Liver (tissue), 8 donors: ENCODE measurements at regions not wholly inside any gene's neighbourhood (a gene's known extent, or its start where the extent isn't known, plus 50 kb on each side); places are given as distances from the start of the nearest gene placed in this dataset.

Experiments
- DNase-seq: peaks from one replicate; pipeline ENCODE4 v3.0.0-alpha.2; 2017; ENCODE audit warnings: low spot score
- H3K27ac ChIP-seq, 2 donors: one replicate each; pipeline ENCODE4 v1.7.0; 2013; ENCODE audit warnings: inconsistent platforms in 2 of 2, low read length in 2 of 2, control low read depth in 1 of 2, low read depth in 1 of 2, mild to moderate bottlenecking in 1 of 2
- H3K27me3 ChIP-seq, 4 donors: one replicate each; pipeline versions ENCODE4 v1.6.1 to v1.7.0; 2013; ENCODE audit warnings: low read length in 3 of 4, inconsistent platforms in 1 of 4, mild to moderate bottlenecking in 1 of 4, moderate library complexity in 1 of 4; ENCODE audit not compliant: control insufficient read depth in 4 of 4, insufficient read depth in 4 of 4
- H3K36me3 ChIP-seq, 4 donors: one replicate each; pipeline versions ENCODE4 v1.6.1 to v1.7.0; 2013; ENCODE audit warnings: low read length in 3 of 4, mild to moderate bottlenecking in 3 of 4, low read depth in 1 of 4, moderate library complexity in 1 of 4; ENCODE audit not compliant: control insufficient read depth in 4 of 4, insufficient read depth in 3 of 4
- H3K4me1 ChIP-seq, 4 donors: one replicate each; pipeline versions ENCODE4 v1.6.1 to v1.7.0; 2013; ENCODE audit warnings: low read length in 3 of 4, mild to moderate bottlenecking in 3 of 4, moderate library complexity in 1 of 4; ENCODE audit not compliant: control insufficient read depth in 4 of 4, insufficient read depth in 4 of 4
- H3K4me3 ChIP-seq, 3 donors: one replicate each; pipeline versions ENCODE4 v1.6.1 to v1.7.0; 2013; ENCODE audit warnings: low read length in 3 of 3, control low read depth in 1 of 3, low read depth in 1 of 3, mild to moderate bottlenecking in 1 of 3
- H3K9ac ChIP-seq, 2 donors: one replicate each; pipeline ENCODE4 v1.7.0; 2013; ENCODE audit warnings: low read length in 2 of 2, mild to moderate bottlenecking in 2 of 2, moderate library complexity in 2 of 2, control low read depth in 1 of 2, low read depth in 1 of 2
- H3K9me3 ChIP-seq, 4 donors: one replicate each; pipeline versions ENCODE4 v1.6.1 to v1.7.0; 2013; ENCODE audit warnings: low read length in 3 of 4; ENCODE audit not compliant: control insufficient read depth in 4 of 4
- EGR1 ChIP-seq, 2 donors: IDR thresholded peaks; 2 replicates each; pipeline ENCODE4 v1.6.1; 2016 to 2018; ENCODE audit warnings: antibody characterized with exemption in 2 of 2, low read depth in 2 of 2
- FOXA1 ChIP-seq: IDR thresholded peaks from 2 replicates; pipeline ENCODE4 v1.6.1; 2016; ENCODE audit warnings: antibody characterized with exemption
- FOXA2 ChIP-seq: IDR thresholded peaks from 2 replicates; pipeline ENCODE4 v1.6.1; 2016; ENCODE audit warnings: antibody characterized with exemption
- GABPA ChIP-seq, 2 donors: IDR thresholded peaks in 1 of 2; conservative IDR thresholded peaks in 1 of 2; 2 replicates each; pipeline ENCODE4 v1.6.1; 2016; ENCODE audit warnings: antibody characterized with exemption in 2 of 2, mild to moderate bottlenecking in 1 of 2, moderate library complexity in 1 of 2
- HNF4A ChIP-seq, 2 donors: conservative IDR thresholded peaks; 2 replicates each; pipeline ENCODE4 v1.6.1; 2016; ENCODE audit warnings: antibody characterized with exemption in 2 of 2, mild to moderate bottlenecking in 2 of 2
- HNF4G ChIP-seq: IDR thresholded peaks from 2 replicates; pipeline ENCODE4 v1.6.1; 2016; ENCODE audit warnings: antibody characterized with exemption
- JUND ChIP-seq, 2 donors: IDR thresholded peaks; 2 replicates each; pipeline ENCODE4 v1.6.1; 2016; ENCODE audit warnings: antibody characterized with exemption in 2 of 2
- NR2F2 ChIP-seq: IDR thresholded peaks from 2 replicates; pipeline ENCODE4 v1.6.1; 2016; ENCODE audit warnings: antibody characterized with exemption
- RAD21 ChIP-seq, 2 donors: IDR thresholded peaks; 2 replicates each; pipeline ENCODE4 v1.6.1; 2016; ENCODE audit warnings: antibody characterized with exemption in 2 of 2, mild to moderate bottlenecking in 2 of 2
- RXRA ChIP-seq, 2 donors: IDR thresholded peaks; 2 replicates each; pipeline ENCODE4 v1.6.1; 2017 to 2018; ENCODE audit warnings: antibody characterized with exemption in 2 of 2, mild to moderate bottlenecking in 1 of 2
- SP1 ChIP-seq: IDR thresholded peaks from 2 replicates; pipeline ENCODE4 v1.6.1; 2018; ENCODE audit warnings: antibody characterized with exemption, mild to moderate bottlenecking
- TAF1 ChIP-seq: conservative IDR thresholded peaks from 2 replicates; pipeline ENCODE4 v1.6.1; 2016; ENCODE audit warnings: antibody characterized with exemption, mild to moderate bottlenecking
- YY1 ChIP-seq: IDR thresholded peaks from 2 replicates; pipeline ENCODE4 v1.6.1; 2016; ENCODE audit warnings: antibody characterized with exemption, mild to moderate bottlenecking
- WGBS: extraction: QIAGEN DNeasy Blood & Tissue Kit; methylation state at CpG from one replicate; pipeline ENCODE4 v1.1.7; 2013; 5-methylcytosine and 5-hydroxymethylcytosine counted together
- TF ChIP-seq, protein P1 (sequence below): fragments of 150-350 bp; IDR thresholded peaks from 2 replicates; pipeline ENCODE4 v1.5.1; 2017; ENCODE audit warnings: improper control_type of control experiment, low read depth, low read length; ENCODE audit not compliant: missing input control
- TF ChIP-seq, protein P2 (sequence below): IDR thresholded peaks from 2 replicates; pipeline ENCODE4 v1.6.1; 2016; ENCODE audit warnings: antibody characterized with exemption
- TF ChIP-seq, protein P3 (sequence below): IDR thresholded peaks from 2 replicates; pipeline ENCODE4 v1.6.1; 2016; ENCODE audit warnings: antibody characterized with exemption
- TF ChIP-seq, protein P4 (sequence below): IDR thresholded peaks from 2 replicates; pipeline ENCODE4 v1.6.1; 2016; ENCODE audit warnings: antibody characterized with exemption, mild to moderate bottlenecking
- TF ChIP-seq, protein P5 (sequence below): IDR thresholded peaks from 2 replicates; pipeline ENCODE4 v1.6.1; 2016; ENCODE audit warnings: antibody characterized with exemption
- donor health status: healthy.
- donor health status: healthy.
- donor health status: healthy.
- donor health status: healthy.
- donor health status: healthy.

DNA sequence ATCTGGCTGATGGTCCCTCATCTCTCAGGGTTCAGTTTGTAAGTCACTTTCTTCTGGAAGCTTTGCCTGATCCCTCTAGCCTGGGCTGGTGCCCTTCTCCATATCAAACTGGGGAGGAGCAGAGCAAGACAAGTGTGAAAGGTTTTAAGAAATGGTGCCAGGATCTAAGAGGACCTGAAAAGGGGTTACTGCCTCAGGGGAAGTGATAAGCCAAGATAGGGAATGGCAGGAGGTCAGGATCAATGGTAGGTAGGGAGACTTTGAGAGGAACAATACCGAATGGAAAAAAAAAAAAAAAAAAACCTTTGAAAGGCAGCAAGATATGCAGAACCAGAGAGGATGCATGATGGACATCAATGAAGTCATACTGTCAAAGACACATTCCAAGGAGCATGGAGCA is 67.5 kb upstream of the TLR4 start:
- Histone ChIP-seq H3K36me3 (no peaks in the 10 kb centered on the region), H3K9me3 (no peaks in the 10 kb centered on the region), H3K27ac (no peak overlapping the region), H3K4me3 (no peak overlapping the region), H3K27me3 (no peaks in the 10 kb centered on the region), H3K4me1 (no peaks in the 10 kb centered on the region), H3K9ac (no peak overlapping the region)
- no peak for DNase-seq
- WGBS, result 39% methylated on average over 1 of the region's 1 CpG
- TF ChIP-seq FOXA2 (no peak), RXRA (IDR thresholded peaks at IDR 0.05) (no peak), SP1 (no peak), HNF4A (conservative IDR thresholded peaks at IDR 0.05) (no peak), GABPA (IDR thresholded peaks at IDR 0.05 in 1 of 2, conservative IDR thresholded peaks at IDR 0.05 in 1 of 2) (no peak), JUND (IDR thresholded peaks at IDR 0.05) (no peak), YY1 (no peak), TAF1 (no peak), HNF4G (no peak), RAD21 (IDR thresholded peaks at IDR 0.05) (no peak), EGR1 (IDR thresholded peaks at IDR 0.05; ENCODE audit: low read depth in 2 of 2) (no peak), FOXA1 (no peak), NR2F2 (no peak)
- TF ChIP-seq, protein P1, sequence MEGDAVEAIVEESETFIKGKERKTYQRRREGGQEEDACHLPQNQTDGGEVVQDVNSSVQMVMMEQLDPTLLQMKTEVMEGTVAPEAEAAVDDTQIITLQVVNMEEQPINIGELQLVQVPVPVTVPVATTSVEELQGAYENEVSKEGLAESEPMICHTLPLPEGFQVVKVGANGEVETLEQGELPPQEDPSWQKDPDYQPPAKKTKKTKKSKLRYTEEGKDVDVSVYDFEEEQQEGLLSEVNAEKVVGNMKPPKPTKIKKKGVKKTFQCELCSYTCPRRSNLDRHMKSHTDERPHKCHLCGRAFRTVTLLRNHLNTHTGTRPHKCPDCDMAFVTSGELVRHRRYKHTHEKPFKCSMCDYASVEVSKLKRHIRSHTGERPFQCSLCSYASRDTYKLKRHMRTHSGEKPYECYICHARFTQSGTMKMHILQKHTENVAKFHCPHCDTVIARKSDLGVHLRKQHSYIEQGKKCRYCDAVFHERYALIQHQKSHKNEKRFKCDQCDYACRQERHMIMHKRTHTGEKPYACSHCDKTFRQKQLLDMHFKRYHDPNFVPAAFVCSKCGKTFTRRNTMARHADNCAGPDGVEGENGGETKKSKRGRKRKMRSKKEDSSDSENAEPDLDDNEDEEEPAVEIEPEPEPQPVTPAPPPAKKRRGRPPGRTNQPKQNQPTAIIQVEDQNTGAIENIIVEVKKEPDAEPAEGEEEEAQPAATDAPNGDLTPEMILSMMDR, result no peak
- TF ChIP-seq, protein P2, sequence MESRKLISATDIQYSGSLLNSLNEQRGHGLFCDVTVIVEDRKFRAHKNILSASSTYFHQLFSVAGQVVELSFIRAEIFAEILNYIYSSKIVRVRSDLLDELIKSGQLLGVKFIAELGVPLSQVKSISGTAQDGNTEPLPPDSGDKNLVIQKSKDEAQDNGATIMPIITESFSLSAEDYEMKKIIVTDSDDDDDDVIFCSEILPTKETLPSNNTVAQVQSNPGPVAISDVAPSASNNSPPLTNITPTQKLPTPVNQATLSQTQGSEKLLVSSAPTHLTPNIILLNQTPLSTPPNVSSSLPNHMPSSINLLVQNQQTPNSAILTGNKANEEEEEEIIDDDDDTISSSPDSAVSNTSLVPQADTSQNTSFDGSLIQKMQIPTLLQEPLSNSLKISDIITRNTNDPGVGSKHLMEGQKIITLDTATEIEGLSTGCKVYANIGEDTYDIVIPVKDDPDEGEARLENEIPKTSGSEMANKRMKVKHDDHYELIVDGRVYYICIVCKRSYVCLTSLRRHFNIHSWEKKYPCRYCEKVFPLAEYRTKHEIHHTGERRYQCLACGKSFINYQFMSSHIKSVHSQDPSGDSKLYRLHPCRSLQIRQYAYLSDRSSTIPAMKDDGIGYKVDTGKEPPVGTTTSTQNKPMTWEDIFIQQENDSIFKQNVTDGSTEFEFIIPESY, result no peak
- TF ChIP-seq, protein P3, sequence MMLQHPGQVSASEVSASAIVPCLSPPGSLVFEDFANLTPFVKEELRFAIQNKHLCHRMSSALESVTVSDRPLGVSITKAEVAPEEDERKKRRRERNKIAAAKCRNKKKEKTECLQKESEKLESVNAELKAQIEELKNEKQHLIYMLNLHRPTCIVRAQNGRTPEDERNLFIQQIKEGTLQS, result no peak
- TF ChIP-seq, protein P4, sequence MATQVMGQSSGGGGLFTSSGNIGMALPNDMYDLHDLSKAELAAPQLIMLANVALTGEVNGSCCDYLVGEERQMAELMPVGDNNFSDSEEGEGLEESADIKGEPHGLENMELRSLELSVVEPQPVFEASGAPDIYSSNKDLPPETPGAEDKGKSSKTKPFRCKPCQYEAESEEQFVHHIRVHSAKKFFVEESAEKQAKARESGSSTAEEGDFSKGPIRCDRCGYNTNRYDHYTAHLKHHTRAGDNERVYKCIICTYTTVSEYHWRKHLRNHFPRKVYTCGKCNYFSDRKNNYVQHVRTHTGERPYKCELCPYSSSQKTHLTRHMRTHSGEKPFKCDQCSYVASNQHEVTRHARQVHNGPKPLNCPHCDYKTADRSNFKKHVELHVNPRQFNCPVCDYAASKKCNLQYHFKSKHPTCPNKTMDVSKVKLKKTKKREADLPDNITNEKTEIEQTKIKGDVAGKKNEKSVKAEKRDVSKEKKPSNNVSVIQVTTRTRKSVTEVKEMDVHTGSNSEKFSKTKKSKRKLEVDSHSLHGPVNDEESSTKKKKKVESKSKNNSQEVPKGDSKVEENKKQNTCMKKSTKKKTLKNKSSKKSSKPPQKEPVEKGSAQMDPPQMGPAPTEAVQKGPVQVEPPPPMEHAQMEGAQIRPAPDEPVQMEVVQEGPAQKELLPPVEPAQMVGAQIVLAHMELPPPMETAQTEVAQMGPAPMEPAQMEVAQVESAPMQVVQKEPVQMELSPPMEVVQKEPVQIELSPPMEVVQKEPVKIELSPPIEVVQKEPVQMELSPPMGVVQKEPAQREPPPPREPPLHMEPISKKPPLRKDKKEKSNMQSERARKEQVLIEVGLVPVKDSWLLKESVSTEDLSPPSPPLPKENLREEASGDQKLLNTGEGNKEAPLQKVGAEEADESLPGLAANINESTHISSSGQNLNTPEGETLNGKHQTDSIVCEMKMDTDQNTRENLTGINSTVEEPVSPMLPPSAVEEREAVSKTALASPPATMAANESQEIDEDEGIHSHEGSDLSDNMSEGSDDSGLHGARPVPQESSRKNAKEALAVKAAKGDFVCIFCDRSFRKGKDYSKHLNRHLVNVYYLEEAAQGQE, result no peak
- TF ChIP-seq, protein P5, sequence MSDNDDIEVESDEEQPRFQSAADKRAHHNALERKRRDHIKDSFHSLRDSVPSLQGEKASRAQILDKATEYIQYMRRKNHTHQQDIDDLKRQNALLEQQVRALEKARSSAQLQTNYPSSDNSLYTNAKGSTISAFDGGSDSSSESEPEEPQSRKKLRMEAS, result no peak
